Loucy (cell line): ENCODE measurements at regions not wholly inside any gene's neighbourhood (a gene's known extent, or its start where the extent isn't known, plus 50 kb on each side); places are given as distances from the start of the nearest gene placed in this dataset.

ENCODE experiments used
- EZH2phosphoT487 ChIP-seq: fragments of 200-600 bp; IDR thresholded peaks from 2 replicates; pipeline ENCODE4 v1.6.1; 2018; ENCODE audit warnings: antibody characterized with exemption, mild to moderate bottlenecking, moderate library complexity, borderline replicate concordance
- TF ChIP-seq, protein P1 (sequence below): fragments of 200-600 bp; sonication (generic); conservative IDR thresholded peaks from 2 replicates; pipeline ENCODE4 v1.5.1; 2014; ENCODE audit warnings: mild to moderate bottlenecking, antibody characterized with exemption, low read length

DNA sequence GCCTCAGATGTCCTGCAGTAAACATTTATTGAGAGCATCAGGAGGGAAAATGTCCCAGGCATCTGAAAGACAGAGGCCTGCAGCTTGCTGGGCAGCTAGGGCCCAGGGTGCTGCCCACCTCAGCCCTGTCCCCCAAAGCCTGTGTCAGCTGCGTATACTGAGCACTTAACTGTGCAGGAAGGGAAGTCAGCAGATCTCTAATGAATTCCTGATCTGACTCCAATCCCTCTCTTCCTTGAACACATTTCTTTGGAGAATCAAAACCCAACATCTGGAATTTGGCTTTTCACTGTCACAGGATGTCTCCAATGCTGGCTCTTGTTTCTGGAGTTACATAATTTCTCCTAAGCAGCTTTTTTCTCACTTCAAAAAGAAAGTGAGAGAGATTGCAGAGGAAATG, 364.7 kb upstream of the NFE2L3 start:
- TF ChIP-seq, protein P1, sequence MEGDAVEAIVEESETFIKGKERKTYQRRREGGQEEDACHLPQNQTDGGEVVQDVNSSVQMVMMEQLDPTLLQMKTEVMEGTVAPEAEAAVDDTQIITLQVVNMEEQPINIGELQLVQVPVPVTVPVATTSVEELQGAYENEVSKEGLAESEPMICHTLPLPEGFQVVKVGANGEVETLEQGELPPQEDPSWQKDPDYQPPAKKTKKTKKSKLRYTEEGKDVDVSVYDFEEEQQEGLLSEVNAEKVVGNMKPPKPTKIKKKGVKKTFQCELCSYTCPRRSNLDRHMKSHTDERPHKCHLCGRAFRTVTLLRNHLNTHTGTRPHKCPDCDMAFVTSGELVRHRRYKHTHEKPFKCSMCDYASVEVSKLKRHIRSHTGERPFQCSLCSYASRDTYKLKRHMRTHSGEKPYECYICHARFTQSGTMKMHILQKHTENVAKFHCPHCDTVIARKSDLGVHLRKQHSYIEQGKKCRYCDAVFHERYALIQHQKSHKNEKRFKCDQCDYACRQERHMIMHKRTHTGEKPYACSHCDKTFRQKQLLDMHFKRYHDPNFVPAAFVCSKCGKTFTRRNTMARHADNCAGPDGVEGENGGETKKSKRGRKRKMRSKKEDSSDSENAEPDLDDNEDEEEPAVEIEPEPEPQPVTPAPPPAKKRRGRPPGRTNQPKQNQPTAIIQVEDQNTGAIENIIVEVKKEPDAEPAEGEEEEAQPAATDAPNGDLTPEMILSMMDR: no peak
- no peak for TF ChIP-seq EZH2phosphoT487
